Activated CD8-positive, alpha-beta memory T cell treated with anti-CD3 and anti-CD28 coated beads, Interleukin-2, amount 50 U/mL, for 1 hour (primary cell): ENCODE measurements at regions not wholly inside any gene's neighbourhood (a gene's known extent, or its start where the extent isn't known, plus 50 kb on each side); places are given as distances from the start of the nearest gene placed in this dataset.

Source experiments
- DNase-seq: peaks from one replicate; pipeline ENCODE4 v3.0.0-alpha.2; 2020; ENCODE audit errors: extremely low read depth

GRCh38 chr2:82690757-82691411 lies 1768.2 kb downstream of the SUCLG1 start:
- no peak for DNase-seq

- no peak for DNase-seq
Observed at GRCh38 chr2:82675186-82675585, 1783.9 kb downstream of the SUCLG1 start.

GRCh38 chr2:82674652-82675051 lies 1784.4 kb downstream of the SUCLG1 start:
- DNase-seq, result no peak

- no peak for DNase-seq
Observed at GRCh38 chr2:82667491-82667890, 1791.6 kb downstream of the SUCLG1 start.

- no peak for DNase-seq
Observed at GRCh38 chr2:82665691-82666090, 1793.4 kb downstream of the SUCLG1 start.

GRCh38 chr2:82657106-82657505 lies 1802.0 kb downstream of the SUCLG1 start:
- no peak for DNase-seq

- no peak for DNase-seq
Observed at GRCh38 chr2:82656420-82656819, 1802.7 kb downstream of the SUCLG1 start.

- DNase-seq, result no peak
Observed at GRCh38 chr2:82652117-82652516, 1807.0 kb downstream of the SUCLG1 start.

GRCh38 chr2:82650038-82650437 lies 1809.0 kb downstream of the SUCLG1 start:
- no peak for DNase-seq

- no peak for DNase-seq
Observed at GRCh38 chr2:82641598-82642180, 1817.4 kb downstream of the SUCLG1 start.

- no peak for DNase-seq
Observed at GRCh38 chr2:82636402-82637020, 1822.6 kb downstream of the SUCLG1 start.

- no peak for DNase-seq
Observed at GRCh38 chr2:82599021-82599420, 1860.1 kb downstream of the SUCLG1 start.

- DNase-seq, result no peak
Observed at GRCh38 chr2:82596581-82596980, 1862.5 kb downstream of the SUCLG1 start.

- no peak for DNase-seq
Observed at GRCh38 chr2:82591718-82592117, 1867.4 kb downstream of the SUCLG1 start.

GRCh38 chr2:82576656-82577055 lies 1882.4 kb downstream of the SUCLG1 start:
- DNase-seq, result no peak

- no peak for DNase-seq
Observed at GRCh38 chr2:82539280-82539621, 1919.8 kb downstream of the SUCLG1 start.

- DNase-seq, result no peak
Observed at GRCh38 chr2:82538590-82539279, 1920.3 kb downstream of the SUCLG1 start.

- DNase-seq, result no peak
Observed at GRCh38 chr2:82528288-82528687, 1930.8 kb downstream of the SUCLG1 start.

GRCh38 chr2:82527124-82527523 lies 1932.0 kb downstream of the SUCLG1 start:
- DNase-seq, result no peak

GRCh38 chr2:82526277-82526676 lies 1932.8 kb downstream of the SUCLG1 start:
- DNase-seq, result no peak

GRCh38 chr2:82525744-82526143 lies 1933.3 kb downstream of the SUCLG1 start:
- DNase-seq, result no peak

- DNase-seq, result no peak
Observed at GRCh38 chr2:82524826-82525225, 1934.3 kb downstream of the SUCLG1 start.

GRCh38 chr2:82511894-82512293 lies 1947.2 kb downstream of the SUCLG1 start:
- no peak for DNase-seq
